ENCODE measurements at regions not wholly inside any gene's neighbourhood (a gene's known extent, or its start where the extent isn't known, plus 50 kb on each side); places are given as distances from the start of the nearest gene placed in this dataset.

- TF ChIP-seq FOXA1 (IDR thresholded peaks at IDR 0.05), result no peak
- TF ChIP-seq, protein P1, sequence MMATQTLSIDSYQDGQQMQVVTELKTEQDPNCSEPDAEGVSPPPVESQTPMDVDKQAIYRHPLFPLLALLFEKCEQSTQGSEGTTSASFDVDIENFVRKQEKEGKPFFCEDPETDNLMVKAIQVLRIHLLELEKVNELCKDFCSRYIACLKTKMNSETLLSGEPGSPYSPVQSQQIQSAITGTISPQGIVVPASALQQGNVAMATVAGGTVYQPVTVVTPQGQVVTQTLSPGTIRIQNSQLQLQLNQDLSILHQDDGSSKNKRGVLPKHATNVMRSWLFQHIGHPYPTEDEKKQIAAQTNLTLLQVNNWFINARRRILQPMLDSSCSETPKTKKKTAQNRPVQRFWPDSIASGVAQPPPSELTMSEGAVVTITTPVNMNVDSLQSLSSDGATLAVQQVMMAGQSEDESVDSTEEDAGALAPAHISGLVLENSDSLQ (IDR thresholded peaks at IDR 0.05), result no peak
- no peak for TF ChIP-seq TARDBP (IDR thresholded peaks at IDR 0.05)
- no peak for TF ChIP-seq LEF1 (IDR thresholded peaks at IDR 0.05; ENCODE audit: borderline replicate concordance)
- no peak for TF ChIP-seq BHLHE40 (IDR thresholded peaks at IDR 0.05; ENCODE audit: borderline replicate concordance)
- TF ChIP-seq ZNF384 (IDR thresholded peaks at IDR 0.05), result no peak
- no peak for TF ChIP-seq FOXK2 (IDR thresholded peaks at IDR 0.05)
- no peak for TF ChIP-seq SUZ12 (IDR thresholded peaks at IDR 0.05)
Measured at GRCh38 chr3:127384717-127385539, 97.1 kb upstream of the PRR20G start.

All from HEK293T (cell line).